PC-9 (cell line): ENCODE measurements at regions not wholly inside any gene's neighbourhood (a gene's known extent, or its start where the extent isn't known, plus 50 kb on each side); places are given as distances from the start of the nearest gene placed in this dataset.
"Not testable (repeated sequence)": the region's sequence is repeated elsewhere in the genome, so short reads cannot be mapped to it uniquely, and the experiment has no call there.

Experiments used
- BruUV-seq: library from RNA; stranded (reverse); fragments of 400-500 nt; replicated peaks from 2 replicates; lab custom pipeline; 2021; lab: Mats Ljungman, UMichigan
- CTCF ChIA-PET: fragments of 300-600 bp; sonication (Branson Sonifier 250); formaldehyde crosslinking; loops from one replicate; lab custom pipeline; 2022; ENCODE audit warnings: antibody characterized with exemption; lab: Charles Lee
- POLR2A ChIA-PET: fragments of 300-600 bp; sonication (Branson Sonifier 250); formaldehyde crosslinking; loops from one replicate; lab custom pipeline; 2022; ENCODE audit warnings: antibody characterized with exemption; ENCODE audit not compliant: unreplicated experiment; lab: Charles Lee
- DNase-seq, 2 experiments: peaks; one replicate each; pipeline versions ENCODE4 v3.0.0 to v3.0.0-alpha.2; 2015 to 2022; ENCODE audit warnings: mixed read lengths in 1 of 2
- H2AFZ ChIP-seq: fragments of 200-600 bp; sonication (generic); 2 replicates; pipeline ENCODE4 v1.8.1; 2017; ENCODE audit warnings: antibody characterized with exemption
- H3F3A ChIP-seq: fragments of 200-600 bp; sonication (generic); 2 replicates; pipeline ENCODE4 v1.8.1; 2017; ENCODE audit warnings: antibody characterized with exemption, mild to moderate bottlenecking, low read depth; ENCODE audit not compliant: insufficient read depth
- H3K27ac ChIP-seq: fragments of 200-600 bp; sonication (generic); 2 replicates; pipeline ENCODE4 v1.6.1; 2016; ENCODE audit warnings: mixed run types
- H3K27me3 ChIP-seq: fragments of 200-600 bp; sonication (generic); 2 replicates; pipeline ENCODE4 v1.6.1; 2016; ENCODE audit warnings: low read depth, mixed run types; ENCODE audit not compliant: insufficient read depth
- H3K36me3 ChIP-seq: fragments of 200-600 bp; sonication (generic); 2 replicates; pipeline ENCODE4 v1.6.1; 2016; ENCODE audit warnings: low read depth, mixed run types
- H3K4me1 ChIP-seq: fragments of 200-600 bp; sonication (generic); replicated peaks from 2 replicates; pipeline ENCODE4 v1.6.1; 2016; ENCODE audit warnings: mixed run types; ENCODE audit not compliant: insufficient read depth
- H3K4me2 ChIP-seq: fragments of 200-600 bp; sonication (generic); 2 replicates; pipeline ENCODE4 v1.6.1; 2017; ENCODE audit warnings: mixed run types
- H3K4me3 ChIP-seq: fragments of 200-600 bp; sonication (generic); 2 replicates; pipeline ENCODE4 v1.6.1; 2016; ENCODE audit warnings: mixed run types
- H3K79me2 ChIP-seq: fragments of 200-600 bp; sonication (generic); 2 replicates; pipeline ENCODE4 v1.6.1; 2017; ENCODE audit warnings: low read depth, mixed run types
- H3K9me2 ChIP-seq: fragments of 200-600 bp; sonication (generic); 2 replicates; pipeline ENCODE4 v1.8.1; 2017; ENCODE audit warnings: mild to moderate bottlenecking; ENCODE audit not compliant: insufficient read depth
- H3K9me3 ChIP-seq: fragments of 200-600 bp; sonication (generic); 2 replicates; pipeline ENCODE4 v1.8.1; 2016; ENCODE audit warnings: low read depth; ENCODE audit not compliant: insufficient read depth
- H4K20me1 ChIP-seq: fragments of 200-600 bp; sonication (generic); 2 replicates; pipeline ENCODE4 v1.8.1; 2017; ENCODE audit not compliant: insufficient read depth
- EZH2 ChIP-seq: fragments of 200-600 bp; sonication (generic); IDR thresholded peaks from 2 replicates; pipeline ENCODE4 v1.8.0; 2017; ENCODE audit warnings: antibody characterized with exemption, low read depth
- intact Hi-C: fragments of 100-400 bp; cut with micrococcal nuclease; formaldehyde crosslinking; loops from one replicate; pipeline ENCODE4 v1.10.0; 2022; ENCODE audit not compliant: unreplicated experiment
- TF ChIP-seq, protein P1 (sequence below): fragments of 200-600 bp; sonication (generic); conservative IDR thresholded peaks from 2 replicates; pipeline ENCODE4 v1.6.1; 2017; ENCODE audit warnings: mixed run types, antibody characterized with exemption, mild to moderate bottlenecking, moderate library complexity

DNA sequence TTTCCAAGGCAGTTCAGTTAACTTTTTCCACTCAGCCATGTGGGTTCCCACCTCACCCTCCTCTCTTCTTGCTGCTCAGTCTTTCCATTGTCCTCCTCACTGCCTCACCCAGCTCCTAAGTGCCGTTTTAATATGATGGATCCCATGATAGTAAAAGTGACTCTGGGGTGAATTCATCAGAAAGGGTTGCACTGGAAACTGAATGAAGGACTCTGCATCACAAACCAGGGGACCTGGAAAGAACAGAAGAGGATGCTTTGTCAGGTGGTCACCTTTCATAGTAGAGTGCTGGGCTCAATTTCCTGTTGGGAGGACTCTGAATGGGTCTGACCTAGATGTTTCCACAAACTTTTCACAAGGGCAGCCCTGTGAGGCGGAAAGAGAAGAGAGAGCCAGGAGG, 67.8 kb upstream of the SLC8A3 start:
- Histone ChIP-seq H3K4me3 (no peak overlapping the region), H3K4me1 (no peaks in the 10 kb centered on the region), H3K4me2 (no peak overlapping the region), H3K9me3 (no peaks in the 10 kb centered on the region), H3K9me2 (no peaks in the 10 kb centered on the region), H3K27me3 (peaks cover 55% of the 10 kb centered on the region), H3K36me3 (no peaks in the 10 kb centered on the region), H4K20me1 (no peaks in the 10 kb centered on the region), H2AFZ (no peak overlapping the region), H3K79me2 (no peaks in the 10 kb centered on the region), H3K27ac (no peak overlapping the region), H3F3A (no peaks in the 10 kb centered on the region)
- POLR2A ChIA-PET = no interaction called here
- TF ChIP-seq, protein P1, sequence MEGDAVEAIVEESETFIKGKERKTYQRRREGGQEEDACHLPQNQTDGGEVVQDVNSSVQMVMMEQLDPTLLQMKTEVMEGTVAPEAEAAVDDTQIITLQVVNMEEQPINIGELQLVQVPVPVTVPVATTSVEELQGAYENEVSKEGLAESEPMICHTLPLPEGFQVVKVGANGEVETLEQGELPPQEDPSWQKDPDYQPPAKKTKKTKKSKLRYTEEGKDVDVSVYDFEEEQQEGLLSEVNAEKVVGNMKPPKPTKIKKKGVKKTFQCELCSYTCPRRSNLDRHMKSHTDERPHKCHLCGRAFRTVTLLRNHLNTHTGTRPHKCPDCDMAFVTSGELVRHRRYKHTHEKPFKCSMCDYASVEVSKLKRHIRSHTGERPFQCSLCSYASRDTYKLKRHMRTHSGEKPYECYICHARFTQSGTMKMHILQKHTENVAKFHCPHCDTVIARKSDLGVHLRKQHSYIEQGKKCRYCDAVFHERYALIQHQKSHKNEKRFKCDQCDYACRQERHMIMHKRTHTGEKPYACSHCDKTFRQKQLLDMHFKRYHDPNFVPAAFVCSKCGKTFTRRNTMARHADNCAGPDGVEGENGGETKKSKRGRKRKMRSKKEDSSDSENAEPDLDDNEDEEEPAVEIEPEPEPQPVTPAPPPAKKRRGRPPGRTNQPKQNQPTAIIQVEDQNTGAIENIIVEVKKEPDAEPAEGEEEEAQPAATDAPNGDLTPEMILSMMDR = no peak
- no peak for TF ChIP-seq EZH2
- BruUV-seq = no TSS peak
- CTCF ChIA-PET = no interaction called here
- no peak for DNase-seq
- intact Hi-C loops = no loop called here

DNA sequence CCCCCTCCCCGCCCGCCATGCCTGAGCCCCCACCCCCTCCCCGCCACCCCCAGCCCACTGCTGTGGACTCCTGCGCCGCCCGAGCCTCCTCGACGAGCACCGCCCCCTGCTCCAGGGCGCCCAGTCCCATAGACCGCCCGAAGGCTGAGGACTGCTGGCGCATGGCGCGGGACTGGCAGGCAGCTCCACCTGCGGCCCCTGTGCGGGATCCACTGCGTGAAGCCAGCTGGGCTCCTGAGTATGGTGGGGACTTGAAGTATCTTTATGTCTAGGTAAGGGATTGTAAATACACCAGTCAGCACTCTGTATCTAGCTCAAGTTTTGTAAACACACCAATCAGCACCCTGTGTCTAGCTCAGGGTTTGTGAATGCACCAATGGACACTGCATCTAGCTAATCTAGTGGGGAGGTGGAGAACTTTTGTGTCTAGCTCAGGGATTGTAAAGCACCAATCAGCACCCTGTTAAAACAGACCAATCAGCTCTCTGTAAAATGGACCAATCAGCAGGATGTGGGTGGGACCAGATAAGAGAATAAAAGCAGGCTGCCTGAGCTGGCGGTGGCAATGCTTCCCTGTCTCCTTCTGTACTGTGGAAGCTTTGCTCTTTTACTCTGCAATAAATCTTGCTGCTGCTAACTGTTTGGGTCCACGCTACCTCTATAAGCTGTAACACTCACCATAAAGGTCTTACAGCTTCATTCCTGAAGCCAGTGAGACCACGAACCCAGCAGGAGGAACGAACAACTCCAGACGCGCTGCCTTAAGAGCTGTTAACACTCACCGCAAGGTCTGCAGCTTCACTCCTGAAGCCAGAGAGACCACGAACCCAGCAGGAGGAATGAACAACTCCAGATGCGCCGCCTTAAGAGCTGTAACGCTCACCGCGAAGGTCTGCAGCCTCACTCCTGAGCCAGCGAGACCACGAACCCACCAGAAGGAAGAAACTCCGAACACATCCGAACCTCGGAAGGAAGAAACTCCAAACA, 66.6 kb upstream of the SLC8A3 start:
- H3K9me2 ChIP-seq, H3F3A ChIP-seq, BruUV-seq, H3K4me3 ChIP-seq, H3K79me2 ChIP-seq, H3K27ac ChIP-seq, H3K4me1 ChIP-seq, H2AFZ ChIP-seq, CTCF ChIA-PET, H3K9me3 ChIP-seq, H3K4me2 ChIP-seq, H4K20me1 ChIP-seq, intact Hi-C loops, H3K36me3 ChIP-seq: not testable (repeated sequence)
- POLR2A ChIA-PET = interaction anchor here (0.7 kb wide), 1 partner anchor 423 kb away, joined by 3 read pairs; no protein-coding TSS in a partner anchor
- H3K27me3 ChIP-seq = peaks cover 57% of the 10 kb centered on the region
- peak in 1 of 2 experiments; percentile 3 for DNase-seq

DNA sequence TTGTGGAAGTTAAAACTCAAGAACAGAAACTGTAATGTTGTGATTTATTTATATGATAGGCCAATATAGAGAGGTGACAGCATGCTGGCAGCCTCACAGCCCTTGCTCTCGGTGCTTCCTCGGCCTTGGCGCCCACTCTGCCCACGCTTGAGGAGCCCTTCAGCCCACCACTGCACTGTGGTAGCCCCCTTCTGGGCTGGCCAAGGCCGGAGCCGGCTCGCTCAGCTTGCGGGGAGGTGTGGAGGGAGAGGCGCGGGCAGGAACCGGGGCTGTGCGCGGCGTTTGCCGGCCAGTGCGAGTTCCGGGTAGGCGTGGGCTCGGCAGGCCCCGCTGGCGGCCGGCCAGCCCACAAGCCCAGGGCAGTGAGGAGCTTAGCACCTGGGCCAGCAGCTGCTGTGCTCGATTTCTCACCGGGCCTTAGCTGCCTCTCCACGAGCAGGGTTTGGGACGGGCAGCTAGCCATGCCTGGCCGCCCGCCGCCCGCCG, 65.8 kb upstream of the SLC8A3 start:
- intact Hi-C loops = no loop called here
- Histone ChIP-seq H3F3A (no peaks in the 10 kb centered on the region), H3K4me3 (no peak overlapping the region), H3K36me3 (no peaks in the 10 kb centered on the region), H3K4me1 (no peaks in the 10 kb centered on the region), H3K27ac (no peak overlapping the region), H3K79me2 (no peaks in the 10 kb centered on the region), H3K4me2 (no peak overlapping the region), H2AFZ (no peak overlapping the region), H3K9me2 (no peaks in the 10 kb centered on the region), H3K9me3 (no peaks in the 10 kb centered on the region), H4K20me1 (no peaks in the 10 kb centered on the region), H3K27me3 (peaks cover 59% of the 10 kb centered on the region)
- no peak for TF ChIP-seq EZH2
- ChIA-PET POLR2A (interaction anchor here (0.7 kb wide), 1 partner anchor 423 kb away, joined by 3 read pairs; no protein-coding TSS in a partner anchor), CTCF (no interaction called here)
- DNase-seq = peak in 1 of 2 experiments; percentile 28
- BruUV-seq = no TSS peak

DNA sequence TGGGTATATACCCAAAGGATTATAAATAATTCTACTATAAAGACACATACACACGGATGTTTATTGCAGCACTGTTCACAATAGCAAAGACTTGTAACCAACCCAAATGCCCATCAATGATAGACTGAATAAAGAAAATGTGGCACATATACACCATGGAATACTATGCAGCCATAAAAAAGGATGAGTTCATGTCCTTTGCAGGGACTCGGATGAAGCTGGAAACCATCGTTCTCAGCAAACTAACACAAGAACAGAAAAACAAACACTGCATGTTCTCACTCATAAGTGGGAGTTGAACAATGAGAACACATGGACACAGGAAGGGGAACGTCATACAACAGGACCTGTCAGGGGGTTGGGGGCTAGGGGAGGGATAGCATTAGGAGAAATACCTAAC, 64.8 kb upstream of the SLC8A3 start:
- CTCF ChIA-PET, H3K4me3 ChIP-seq: not testable (repeated sequence)

More for the DNA sequence above, 64.8 kb upstream of the SLC8A3 start:
- H3K9me2 ChIP-seq, H3K36me3 ChIP-seq, BruUV-seq, H3K4me2 ChIP-seq, POLR2A ChIA-PET, H3K27ac ChIP-seq, H3K9me3 ChIP-seq, H3F3A ChIP-seq, H2AFZ ChIP-seq, H3K4me1 ChIP-seq, H3K79me2 ChIP-seq, intact Hi-C loops, DNase-seq, H4K20me1 ChIP-seq: not testable (repeated sequence)
- peaks cover 52% of the 10 kb centered on the region for H3K27me3 ChIP-seq
